Epithelial cell of proximal tubule (primary cell): ENCODE measurements at regions not wholly inside any gene's neighbourhood (a gene's known extent, or its start where the extent isn't known, plus 50 kb on each side); places are given as distances from the start of the nearest gene placed in this dataset.

Source experiments
- DNase-seq: peaks from one replicate; pipeline ENCODE4 v3.0.0-alpha.2; 2011; ENCODE audit warnings: low read depth
- H3K4me3 ChIP-seq: 2 replicates; pipeline ENCODE4 v1.5.1; 2011; ENCODE audit warnings: low read depth, mild to moderate bottlenecking, low read length
- CTCF ChIP-seq: conservative IDR thresholded peaks from 2 replicates; pipeline ENCODE4 v1.5.1; 2012; ENCODE audit warnings: low read depth, mild to moderate bottlenecking, low read length

- H3K4me3 ChIP-seq = no peak overlapping the region
- TF ChIP-seq CTCF = no peak
- DNase-seq = no peak
These were observed 719.4 kb downstream of the DIAPH3 start for GRCh38 chr13:59444210-59444857.

- no peak for TF ChIP-seq CTCF
- no peak overlapping the region for H3K4me3 ChIP-seq
- no peak for DNase-seq
These were observed 717.9 kb downstream of the DIAPH3 start for GRCh38 chr13:59445812-59446211.

GRCh38 chr13:59446391-59446790 lies 717.3 kb downstream of the DIAPH3 start:
- no peak for DNase-seq
- TF ChIP-seq CTCF = no peak
- no peak overlapping the region for H3K4me3 ChIP-seq

DNA sequence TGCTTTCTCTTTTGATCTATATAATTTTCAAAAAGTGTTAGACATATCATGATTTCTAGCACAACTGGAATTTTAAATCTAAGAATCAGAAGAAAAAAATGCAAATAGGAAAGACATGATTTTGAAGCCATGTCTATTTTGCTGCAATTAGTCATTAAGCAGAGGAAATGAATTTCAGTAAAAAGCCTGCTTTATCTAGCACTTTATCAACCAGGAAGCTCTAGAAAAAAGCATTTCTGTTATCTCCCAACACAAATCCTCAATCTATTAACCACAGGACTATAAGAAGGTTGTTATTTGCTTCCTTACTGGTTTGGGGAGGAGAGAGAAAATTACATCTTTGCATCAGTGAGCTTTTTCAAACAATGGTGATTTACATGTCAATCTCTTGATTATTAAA lies 716.7 kb downstream of the DIAPH3 start:
- DNase-seq = no peak

DNA sequence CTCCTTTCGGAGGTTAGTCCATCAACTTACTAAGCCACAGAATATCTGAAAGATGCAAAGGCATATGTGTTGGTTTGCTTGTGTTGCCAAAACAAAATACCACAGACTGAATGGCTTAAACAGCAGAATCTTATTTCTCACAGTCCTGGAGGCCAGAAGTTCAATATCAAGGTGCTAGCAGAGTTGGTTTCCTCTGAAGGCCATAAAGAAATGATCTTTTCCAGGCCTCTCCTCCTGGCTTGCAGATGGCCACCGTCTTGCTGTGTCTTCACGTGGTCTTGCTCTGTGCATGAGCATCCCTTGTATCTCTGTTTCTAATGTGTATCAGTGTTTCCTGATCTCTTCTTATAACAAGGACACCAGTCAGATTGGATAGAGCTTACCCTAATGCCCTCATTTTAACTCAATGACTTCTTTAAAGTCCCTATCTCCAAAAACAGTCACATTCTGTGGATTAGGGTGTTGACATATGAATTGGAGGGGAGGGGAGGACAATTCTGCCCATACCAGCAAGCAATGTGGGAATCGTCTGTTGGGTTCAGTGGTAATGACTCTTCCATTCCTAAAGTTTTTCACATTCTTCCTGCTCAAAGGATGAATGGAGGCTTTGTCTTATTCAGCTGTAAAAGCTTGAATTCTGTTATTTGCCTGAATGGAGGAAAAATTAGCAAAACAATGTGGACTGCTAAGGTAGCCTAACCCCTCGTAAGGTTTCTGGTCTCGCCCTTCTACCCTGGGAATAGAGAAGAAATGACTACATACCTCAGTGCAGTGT lies 715.7 kb downstream of the DIAPH3 start:
- H3K4me3 ChIP-seq = no peak overlapping the region
- peak; percentile 27 for DNase-seq
- no peak for TF ChIP-seq CTCF

More for the DNA sequence above, 716.7 kb downstream of the DIAPH3 start:
- H3K4me3 ChIP-seq = no peak overlapping the region
- TF ChIP-seq CTCF = no peak

DNA sequence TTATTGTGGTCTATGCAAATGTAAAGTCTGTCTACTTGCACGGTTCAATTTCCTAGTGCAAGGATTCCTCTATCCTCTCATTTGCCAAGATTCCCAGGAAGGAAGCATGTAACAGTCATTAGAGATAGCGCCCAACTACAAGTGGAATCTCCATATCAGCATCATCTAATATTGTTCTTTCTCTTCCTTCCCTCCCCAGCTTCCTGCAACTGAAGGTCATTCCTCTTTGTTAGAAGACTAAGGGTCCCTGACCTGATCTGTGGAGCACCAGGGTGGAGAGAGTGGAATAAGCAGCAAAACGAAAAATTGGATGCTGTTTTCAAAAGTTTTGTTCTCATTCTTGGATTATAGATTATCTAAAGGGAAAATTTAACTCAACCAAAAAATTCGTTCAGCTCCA lies 714.0 kb downstream of the DIAPH3 start:
- DNase-seq = no peak
- no peak overlapping the region for H3K4me3 ChIP-seq
- TF ChIP-seq CTCF = no peak
